ENCODE measurements at regions not wholly inside any gene's neighbourhood (a gene's known extent, or its start where the extent isn't known, plus 50 kb on each side); places are given as distances from the start of the nearest gene placed in this dataset.
"Not testable (repeated sequence)": the region's sequence is repeated elsewhere in the genome, so short reads cannot be mapped to it uniquely, and the experiment has no call there.

DNA sequence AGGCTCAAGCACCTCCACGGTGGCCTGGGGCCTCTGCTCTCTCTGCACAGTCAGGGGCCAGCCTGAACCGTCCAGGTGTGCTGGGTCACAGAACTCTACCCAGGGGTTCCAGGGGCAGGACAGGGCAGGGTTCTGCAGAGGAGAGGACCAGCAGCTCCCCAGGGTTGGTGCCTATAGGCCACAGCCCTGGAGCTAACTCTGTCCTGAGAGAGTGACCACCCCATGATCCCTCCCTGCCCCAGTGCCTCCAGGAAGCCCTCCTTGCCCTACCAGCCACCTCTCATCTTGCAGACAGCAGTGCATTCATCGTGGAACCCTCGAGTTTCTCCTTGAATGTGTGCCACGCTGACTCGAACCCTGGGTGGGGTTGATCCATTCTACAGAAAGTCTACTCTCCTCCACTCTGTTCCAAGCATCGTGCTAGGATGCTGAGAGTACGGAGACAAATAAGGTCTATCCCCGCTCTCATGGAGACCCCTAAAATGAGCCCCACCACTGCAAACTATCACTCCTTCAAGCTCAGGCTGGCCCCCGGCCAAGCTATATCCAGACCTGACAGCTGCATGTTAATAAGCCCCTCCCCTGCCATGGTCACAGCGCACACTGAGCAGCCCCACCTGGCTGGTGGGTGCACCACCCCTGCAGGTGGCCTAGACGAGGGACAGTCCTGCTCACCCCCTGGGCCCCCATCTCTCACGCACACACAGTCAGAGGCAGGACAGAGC is 138.1 kb upstream of the FOXD4L5 start:
- not testable (repeated sequence) for H3K4me1 Mint-ChIP-seq; H3K4me3 Mint-ChIP-seq; H3K36me3 Mint-ChIP-seq; H3K27me3 Mint-ChIP-seq (ENCODE audit: low read depth); DNase-seq (ENCODE audit: low spot score in 2 of 2, unreplicated experiment in 2 of 2); H3K27ac Mint-ChIP-seq
- peaks cover 53% of the 10 kb centered on the region for H3K9me3 Mint-ChIP-seq

- H3K36me3 Mint-ChIP-seq; H3K27me3 Mint-ChIP-seq (ENCODE audit: low read depth); H3K27ac Mint-ChIP-seq; DNase-seq (ENCODE audit: low spot score in 2 of 2, unreplicated experiment in 2 of 2); H3K4me1 Mint-ChIP-seq; H3K4me3 Mint-ChIP-seq: not testable (repeated sequence)
- H3K9me3 Mint-ChIP-seq, result peaks cover 60% of the 10 kb centered on the region
These were observed 136.5 kb upstream of the FOXD4L5 start for GRCh38 chr9:65421486-65421885.

GRCh38 chr9:65420771-65421170 is 135.8 kb upstream of the FOXD4L5 start:
- Mint-ChIP-seq H3K27ac (no peak overlapping the region), H3K36me3 (peaks cover 10% of the 10 kb centered on the region), H3K4me3 (no peak overlapping the region), H3K9me3 (peaks cover 57% of the 10 kb centered on the region), H3K4me1 (no peaks in the 10 kb centered on the region), H3K27me3 (ENCODE audit: low read depth) (no peaks in the 10 kb centered on the region)
- no peak for TF ChIP-seq CTCF (IDR thresholded peaks at IDR 0.05; ENCODE audit: unreplicated experiment)
- no peak for DNase-seq (ENCODE audit: low spot score in 2 of 2, unreplicated experiment in 2 of 2)

DNA sequence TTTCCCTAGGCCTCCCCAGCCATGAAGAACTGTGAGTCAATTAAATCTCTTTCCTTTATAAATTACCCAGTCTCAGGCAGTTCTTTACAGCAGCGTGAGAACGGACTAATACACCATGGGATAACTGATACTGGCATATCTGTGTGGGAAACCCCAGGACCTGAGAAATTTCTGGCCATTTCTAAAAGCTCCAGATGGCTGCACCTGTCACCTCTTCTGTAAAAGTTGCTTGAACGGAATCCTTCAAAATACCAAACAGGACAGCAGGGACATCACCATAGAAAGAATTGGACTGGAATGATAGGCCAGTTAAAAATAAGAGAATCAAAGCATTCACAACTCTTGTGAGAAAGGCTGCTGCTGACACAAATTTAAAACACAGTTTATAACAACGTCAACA is 134.0 kb upstream of the FOXD4L5 start:
- not testable (repeated sequence) for DNase-seq (ENCODE audit: low spot score in 2 of 2, unreplicated experiment in 2 of 2); H3K27ac Mint-ChIP-seq; H3K4me3 Mint-ChIP-seq; H3K4me1 Mint-ChIP-seq; H3K27me3 Mint-ChIP-seq (ENCODE audit: low read depth); H3K36me3 Mint-ChIP-seq
- H3K9me3 Mint-ChIP-seq, result peaks cover 60% of the 10 kb centered on the region

DNA sequence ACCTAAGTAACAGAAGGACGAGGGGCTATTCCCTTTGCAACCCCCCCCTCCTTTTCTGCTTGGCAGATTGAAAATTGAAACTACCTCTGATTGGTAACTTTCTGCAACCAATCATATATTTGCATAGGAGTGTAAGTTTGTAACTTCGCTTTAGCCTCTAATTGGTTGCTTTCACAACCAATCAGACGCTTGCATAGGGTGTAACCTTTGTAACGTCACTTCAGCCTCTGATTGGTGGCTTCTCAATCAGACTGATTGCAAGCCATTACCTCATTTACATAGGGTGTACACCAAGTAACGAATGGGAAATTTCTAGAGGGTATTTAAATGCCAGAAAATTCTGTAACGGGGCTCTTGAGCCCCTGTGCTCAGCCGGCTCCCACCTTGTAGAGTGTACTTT is 131.9 kb upstream of the FOXD4L5 start:
- not testable (repeated sequence) for H3K36me3 Mint-ChIP-seq; DNase-seq (ENCODE audit: low spot score in 2 of 2, unreplicated experiment in 2 of 2); H3K27me3 Mint-ChIP-seq (ENCODE audit: low read depth); H3K4me3 Mint-ChIP-seq; H3K4me1 Mint-ChIP-seq; H3K27ac Mint-ChIP-seq
- peaks cover 61% of the 10 kb centered on the region for H3K9me3 Mint-ChIP-seq

- DNase-seq (ENCODE audit: low spot score in 2 of 2, unreplicated experiment in 2 of 2); H3K4me1 Mint-ChIP-seq; H3K4me3 Mint-ChIP-seq; H3K27me3 Mint-ChIP-seq (ENCODE audit: low read depth); H3K27ac Mint-ChIP-seq; H3K36me3 Mint-ChIP-seq: not testable (repeated sequence)
- peaks cover 64% of the 10 kb centered on the region for H3K9me3 Mint-ChIP-seq
These were observed 129.2 kb upstream of the FOXD4L5 start for GRCh38 chr9:65414249-65414648.

DNA sequence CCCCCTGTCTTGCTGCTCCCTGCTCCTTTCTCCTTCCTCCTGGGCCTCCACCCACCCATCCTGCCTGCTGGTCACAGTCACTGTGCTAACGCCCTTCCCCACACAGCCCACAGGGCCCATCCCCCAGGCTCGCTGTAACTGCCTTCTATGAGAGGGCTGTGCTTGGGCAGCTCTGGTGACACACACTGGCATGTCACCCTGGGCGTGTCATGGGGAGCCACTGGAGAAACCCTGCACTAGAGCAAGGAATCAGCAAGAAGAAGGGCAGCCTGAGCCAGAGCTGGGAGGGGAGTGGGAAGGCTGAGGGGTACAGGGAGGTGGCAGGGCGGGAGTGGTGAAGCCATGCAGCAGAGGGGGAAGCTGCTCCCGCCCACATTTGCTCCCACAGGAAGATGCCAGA is 128.4 kb upstream of the FOXD4L5 start:
- not testable (repeated sequence) for H3K27me3 Mint-ChIP-seq (ENCODE audit: low read depth); H3K36me3 Mint-ChIP-seq; H3K27ac Mint-ChIP-seq; H3K4me1 Mint-ChIP-seq; DNase-seq (ENCODE audit: low spot score in 2 of 2, unreplicated experiment in 2 of 2); H3K4me3 Mint-ChIP-seq
- H3K9me3 Mint-ChIP-seq, result peaks cover 57% of the 10 kb centered on the region

GRCh38 chr9:65411901-65412300 is 126.9 kb upstream of the FOXD4L5 start:
- Mint-ChIP-seq H3K9me3 (peaks cover 57% of the 10 kb centered on the region), H3K4me3 (no peak overlapping the region), H3K36me3 (peaks cover 12% of the 10 kb centered on the region)

More at GRCh38 chr9:65411901-65412300, 126.9 kb upstream of the FOXD4L5 start:
- H3K4me1 Mint-ChIP-seq, result no peaks in the 10 kb centered on the region
- no peaks in the 10 kb centered on the region for H3K27me3 Mint-ChIP-seq (ENCODE audit: low read depth)
- DNase-seq (ENCODE audit: low spot score in 2 of 2, unreplicated experiment in 2 of 2), result no peak
- TF ChIP-seq CTCF (IDR thresholded peaks at IDR 0.05; ENCODE audit: unreplicated experiment), result no peak
- no peak overlapping the region for H3K27ac Mint-ChIP-seq
